ENCODE measurements at regions not wholly inside any gene's neighbourhood (a gene's known extent, or its start where the extent isn't known, plus 50 kb on each side); places are given as distances from the start of the nearest gene placed in this dataset.

GRCh38 chr12:68479261-68479895 is 131.3 kb upstream of the RAP1B start:
- TF ChIP-seq CTCF (IDR thresholded peaks at IDR 0.05; ENCODE audit: insufficient read depth, low read length) (no peak), REST (IDR thresholded peaks at IDR 0.05; ENCODE audit: insufficient replicate concordance, low read depth) (no peak), GABPA (IDR thresholded peaks at IDR 0.05; ENCODE audit: low read depth) (no peak), POLR2AphosphoS5 (IDR thresholded peaks at IDR 0.05; ENCODE audit: low read depth) (no peak)
